ENCODE measurements at regions not wholly inside any gene's neighbourhood (a gene's known extent, or its start where the extent isn't known, plus 50 kb on each side); places are given as distances from the start of the nearest gene placed in this dataset.

GRCh38 chr4:3832536-3833220, 66.5 kb downstream of the ADRA2C start:
- no peak for TF ChIP-seq CTCF (IDR thresholded peaks at IDR 0.05)
- no peak for TF ChIP-seq POLR2A (IDR thresholded peaks at IDR 0.05)
